Thyroid gland (tissue), 4 donors: ENCODE measurements at regions not wholly inside any gene's neighbourhood (a gene's known extent, or its start where the extent isn't known, plus 50 kb on each side); places are given as distances from the start of the nearest gene placed in this dataset.

Experiments used
- DNase-seq, 2 donors: peaks; one replicate each; pipeline ENCODE4 v3.0.0-alpha.2; 2019
- H3K27ac ChIP-seq, 3 donors: fragments of 200-600 bp; sonication (generic); 1 replicate in 2 of 3; 2 replicates in 1 of 3; pipeline ENCODE4 v1.5.1; 2016 to 2019; ENCODE audit warnings: mild to moderate bottlenecking in 1 of 3, moderate library complexity in 1 of 3
- H3K27me3 ChIP-seq: fragments of 200-600 bp; sonication (generic); one replicate; pipeline ENCODE4 v1.5.1; 2019
- H3K36me3 ChIP-seq, 2 donors: fragments of 200-600 bp; sonication (generic); one replicate each; pipeline ENCODE4 v1.5.1; 2016 to 2019
- H3K4me1 ChIP-seq, 2 donors: fragments of 200-600 bp; sonication (generic); one replicate each; pipeline ENCODE4 v1.5.1; 2017 to 2019
- H3K4me3 ChIP-seq, 3 donors: fragments of 200-600 bp; sonication (generic); replicated peaks in 1 of 3; 1 replicate in 2 of 3; 2 replicates in 1 of 3; pipeline ENCODE4 v1.5.1; 2016; ENCODE audit warnings: mild to moderate bottlenecking in 1 of 3
- H3K9me3 ChIP-seq: fragments of 200-600 bp; sonication (generic); one replicate; pipeline ENCODE4 v1.5.1; 2017
- POLR2A ChIP-seq, 2 donors: fragments of 450-650 bp; IDR thresholded peaks; one replicate each; pipeline ENCODE4 v1.6.1; 2017; ENCODE audit warnings: antibody characterized with exemption in 2 of 2, mild to moderate bottlenecking in 2 of 2, moderate library complexity in 1 of 2
- WGBS, 2 donors: methylation state at CpG; one replicate each; pipeline ENCODE4 v1.1.5; 2017; 5-methylcytosine and 5-hydroxymethylcytosine counted together
- intact Hi-C: fragments of 100-400 bp; cut with DNase I; formaldehyde crosslinking; loops from one replicate; pipeline ENCODE4 v1.15.1; 2023
- TF ChIP-seq, protein P1 (sequence below), 6 experiments: fragments of 200-600 bp in 3 of 6; fragments of 450-650 bp in 3 of 6; sonication (generic) in 3 of 6; IDR thresholded peaks; one replicate each; pipeline ENCODE4 v1.5.1; 2016 to 2019; ENCODE audit warnings: antibody characterized with exemption in 6 of 6, mild to moderate bottlenecking in 2 of 6, inconsistent platforms in 1 of 6, moderate library complexity in 1 of 6

GRCh38 chr3:67288466-67289106, 290.5 kb downstream of the KBTBD8 start:
- WGBS, 2 donors, result 70 to 73% methylated on average over 1 of the region's 1 CpG
- no peak for TF ChIP-seq POLR2A (IDR thresholded peaks at IDR 0.05)
- TF ChIP-seq, protein P1, sequence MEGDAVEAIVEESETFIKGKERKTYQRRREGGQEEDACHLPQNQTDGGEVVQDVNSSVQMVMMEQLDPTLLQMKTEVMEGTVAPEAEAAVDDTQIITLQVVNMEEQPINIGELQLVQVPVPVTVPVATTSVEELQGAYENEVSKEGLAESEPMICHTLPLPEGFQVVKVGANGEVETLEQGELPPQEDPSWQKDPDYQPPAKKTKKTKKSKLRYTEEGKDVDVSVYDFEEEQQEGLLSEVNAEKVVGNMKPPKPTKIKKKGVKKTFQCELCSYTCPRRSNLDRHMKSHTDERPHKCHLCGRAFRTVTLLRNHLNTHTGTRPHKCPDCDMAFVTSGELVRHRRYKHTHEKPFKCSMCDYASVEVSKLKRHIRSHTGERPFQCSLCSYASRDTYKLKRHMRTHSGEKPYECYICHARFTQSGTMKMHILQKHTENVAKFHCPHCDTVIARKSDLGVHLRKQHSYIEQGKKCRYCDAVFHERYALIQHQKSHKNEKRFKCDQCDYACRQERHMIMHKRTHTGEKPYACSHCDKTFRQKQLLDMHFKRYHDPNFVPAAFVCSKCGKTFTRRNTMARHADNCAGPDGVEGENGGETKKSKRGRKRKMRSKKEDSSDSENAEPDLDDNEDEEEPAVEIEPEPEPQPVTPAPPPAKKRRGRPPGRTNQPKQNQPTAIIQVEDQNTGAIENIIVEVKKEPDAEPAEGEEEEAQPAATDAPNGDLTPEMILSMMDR (IDR thresholded peaks at IDR 0.05), result no peak
- intact Hi-C loops, result no loop called here
- no peak for DNase-seq
- H3K27ac ChIP-seq, result no peak overlapping the region
- no peaks in the 10 kb centered on the region for H3K4me1 ChIP-seq
- H3K36me3 ChIP-seq, result no peaks in the 10 kb centered on the region
- no peaks in the 10 kb centered on the region for H3K9me3 ChIP-seq
- H3K4me3 ChIP-seq, result no peak overlapping the region
- no peaks in the 10 kb centered on the region for H3K27me3 ChIP-seq

- Histone ChIP-seq H3K27me3 (no peaks in the 10 kb centered on the region), H3K4me1 (no peaks in the 10 kb centered on the region), H3K36me3 (no peaks in the 10 kb centered on the region), H3K4me3 (no peak overlapping the region), H3K9me3 (no peaks in the 10 kb centered on the region), H3K27ac (no peak overlapping the region)
- intact Hi-C loops, result no loop called here
- no peak for DNase-seq
- WGBS, 2 donors, result 77 to 78% methylated on average over 1 of the region's 1 CpG
- TF ChIP-seq, protein P1 (IDR thresholded peaks at IDR 0.05), result no peak
- TF ChIP-seq POLR2A (IDR thresholded peaks at IDR 0.05), result no peak
Observed at GRCh38 chr3:67289626-67290025, 291.5 kb downstream of the KBTBD8 start.

DNA sequence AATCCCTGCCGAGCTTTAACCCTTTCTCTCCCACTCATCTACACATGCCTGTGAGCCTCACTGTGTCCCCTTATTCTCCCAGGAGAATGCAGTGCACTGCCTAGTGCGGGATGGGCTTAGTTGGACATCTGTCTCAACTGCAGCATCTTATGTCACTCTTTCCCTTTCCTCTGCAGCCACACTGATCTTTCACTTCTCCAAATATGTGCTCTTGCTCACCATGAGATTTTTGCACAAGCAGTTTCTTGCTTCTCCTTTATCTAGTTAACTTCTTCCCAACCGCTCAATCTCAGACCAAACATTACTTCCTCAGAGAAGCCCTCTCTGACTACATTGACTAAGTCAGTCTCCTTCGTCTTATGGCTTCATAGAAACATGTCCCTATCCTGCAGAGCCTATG, 292.3 kb downstream of the KBTBD8 start:
- H3K4me1 ChIP-seq, result no peaks in the 10 kb centered on the region
- intact Hi-C loops, result no loop called here
- no peak for DNase-seq
- H3K9me3 ChIP-seq, result no peaks in the 10 kb centered on the region
- H3K36me3 ChIP-seq, result no peaks in the 10 kb centered on the region
- no peak overlapping the region for H3K4me3 ChIP-seq
- H3K27ac ChIP-seq, result no peak overlapping the region
- TF ChIP-seq POLR2A (IDR thresholded peaks at IDR 0.05), result no peak
- WGBS, 2 donors, result 77 to 82% methylated on average over 4 of the region's 4 CpGs
- H3K27me3 ChIP-seq, result no peaks in the 10 kb centered on the region

DNA sequence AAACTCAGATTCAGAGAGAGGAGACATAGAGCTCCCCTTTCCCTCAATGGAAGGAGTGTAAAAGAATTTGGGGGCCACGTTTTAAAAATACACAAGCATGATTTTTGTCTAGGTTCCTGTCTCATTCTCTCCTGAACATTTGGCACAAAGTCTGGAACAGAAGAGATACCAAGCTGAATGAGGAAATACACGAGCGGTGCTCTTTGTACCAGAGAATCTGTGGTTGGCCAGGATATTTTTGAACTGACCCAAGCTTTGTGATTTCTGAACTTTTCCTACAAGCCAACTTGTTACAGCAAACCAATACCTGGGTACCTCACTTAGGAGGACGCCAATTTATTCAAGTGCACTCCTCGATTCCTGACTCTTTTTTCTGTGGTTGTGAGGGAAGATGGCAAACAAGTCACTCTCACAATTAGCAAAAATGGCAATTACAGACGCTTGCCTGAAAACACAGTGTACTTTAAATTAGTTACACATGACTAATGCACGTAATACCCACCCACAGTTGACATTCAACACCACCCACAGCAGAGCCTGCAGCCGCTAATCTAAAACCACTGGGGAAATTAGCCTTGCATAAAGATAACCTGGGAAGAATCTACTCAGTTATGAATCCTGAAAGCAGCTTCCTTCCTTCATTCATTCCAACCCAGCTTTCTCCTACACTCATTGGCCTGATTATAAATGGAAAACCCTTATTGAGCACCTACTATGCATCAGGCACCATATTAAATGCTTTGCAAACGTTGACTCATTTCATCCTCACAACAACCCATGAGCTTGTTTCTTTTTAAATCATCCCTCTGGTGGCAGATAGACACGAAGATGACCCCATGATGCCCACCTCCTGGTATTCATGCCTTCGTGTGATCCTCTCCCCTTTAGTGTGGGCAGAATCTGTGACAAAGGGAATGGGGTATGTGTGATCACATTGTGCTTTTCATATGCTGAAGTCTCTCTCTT, 293.5 kb downstream of the KBTBD8 start:
- no peaks in the 10 kb centered on the region for H3K27me3 ChIP-seq
- no peak for DNase-seq
- no peaks in the 10 kb centered on the region for H3K36me3 ChIP-seq
- TF ChIP-seq POLR2A (IDR thresholded peaks at IDR 0.05), result no peak
- TF ChIP-seq, protein P1 (IDR thresholded peaks at IDR 0.05), result no peak
- no peak overlapping the region for H3K27ac ChIP-seq
- 63 to 73% methylated on average over 11 of the region's 11 CpGs for WGBS, 2 donors
- no peaks in the 10 kb centered on the region for H3K4me1 ChIP-seq
- intact Hi-C loops, result no loop called here
- no peak overlapping the region for H3K4me3 ChIP-seq
- H3K9me3 ChIP-seq, result no peaks in the 10 kb centered on the region

- Histone ChIP-seq H3K9me3 (no peaks in the 10 kb centered on the region), H3K36me3 (no peaks in the 10 kb centered on the region)
Observed at GRCh38 chr3:67292356-67293121, 294.4 kb downstream of the KBTBD8 start.

More at GRCh38 chr3:67292356-67293121, 294.4 kb downstream of the KBTBD8 start:
- intact Hi-C loops, result no loop called here
- TF ChIP-seq, protein P1 (IDR thresholded peaks at IDR 0.05), result no peak
- TF ChIP-seq POLR2A (IDR thresholded peaks at IDR 0.05), result no peak
- H3K27ac ChIP-seq, result no peak overlapping the region
- no peak for DNase-seq
- no peaks in the 10 kb centered on the region for H3K4me1 ChIP-seq
- H3K27me3 ChIP-seq, result no peaks in the 10 kb centered on the region
- no peak overlapping the region for H3K4me3 ChIP-seq
- WGBS, 2 donors, result 52 to 68% methylated on average over 3 of the region's 3 CpGs
